Testis (tissue), 2 donors: ENCODE measurements at regions not wholly inside any gene's neighbourhood (a gene's known extent, or its start where the extent isn't known, plus 50 kb on each side); places are given as distances from the start of the nearest gene placed in this dataset.

Source experiments
- DNase-seq: peaks from one replicate; pipeline ENCODE4 v3.0.0-alpha.2; 2019
- H3K27ac ChIP-seq, 2 donors: fragments of 200-600 bp; sonication (generic); one replicate each; pipeline ENCODE4 v1.5.1; 2019
- H3K27me3 ChIP-seq: fragments of 200-600 bp; sonication (generic); one replicate; pipeline ENCODE4 v1.5.1; 2019
- H3K36me3 ChIP-seq: fragments of 200-600 bp; sonication (generic); one replicate; pipeline ENCODE4 v1.5.1; 2017; ENCODE audit warnings: low read depth; ENCODE audit errors: missing control alignments
- H3K4me1 ChIP-seq: fragments of 200-600 bp; sonication (generic); one replicate; pipeline ENCODE4 v1.5.1; 2019
- H3K4me3 ChIP-seq, 2 donors: fragments of 200-600 bp; sonication (generic); one replicate each; pipeline ENCODE4 v1.5.1; 2017 to 2019
- H3K9me3 ChIP-seq: fragments of 200-600 bp; sonication (generic); one replicate; pipeline ENCODE4 v1.5.1; 2017
- CTCF ChIP-seq, 3 experiments: fragments of 450-650 bp in 2 of 3; fragments of 200-600 bp in 1 of 3; sonication (generic) in 1 of 3; IDR thresholded peaks; one replicate each; pipeline ENCODE4 v1.5.1; 2016 to 2019; ENCODE audit warnings: antibody characterized with exemption in 3 of 3, mild to moderate bottlenecking in 2 of 3, moderate library complexity in 1 of 3
- POLR2A ChIP-seq: fragments of 450-650 bp; IDR thresholded peaks from one replicate; pipeline ENCODE4 v1.6.1; 2017; ENCODE audit warnings: antibody characterized with exemption, mild to moderate bottlenecking, moderate library complexity
- WGBS, 2 donors: methylation state at CpG; one replicate each; pipeline ENCODE4 v1.1.5; 2018; 5-methylcytosine and 5-hydroxymethylcytosine counted together
- intact Hi-C: fragments of 100-400 bp; cut with DNase I; formaldehyde crosslinking; loops from one replicate; pipeline ENCODE4 v1.15.1; 2023; ENCODE audit warnings: low total_unique reads

GRCh38 chr15:29390051-29390450 lies 120.4 kb upstream of the NSMCE3 start:
- TF ChIP-seq POLR2A (no peak), CTCF (IDR thresholded peaks at IDR 0.05) (no peak)
- H3K36me3 ChIP-seq, result no peaks in the 10 kb centered on the region
- no peak overlapping the region for H3K27ac ChIP-seq
- H3K4me1 ChIP-seq, result no peaks in the 10 kb centered on the region
- H3K4me3 ChIP-seq, result no peak overlapping the region
- WGBS, 2 donors, result 72 to 75% methylated on average over 5 to 6 of the region's 6 CpGs
- DNase-seq, result no peak
- intact Hi-C loops, result no loop called here
- no peaks in the 10 kb centered on the region for H3K27me3 ChIP-seq
- no peaks in the 10 kb centered on the region for H3K9me3 ChIP-seq

GRCh38 chr15:29386523-29386922 lies 116.9 kb upstream of the NSMCE3 start:
- 89 to 95% methylated on average over 6 of the region's 6 CpGs for WGBS, 2 donors
- no peaks in the 10 kb centered on the region for H3K4me1 ChIP-seq
- no peaks in the 10 kb centered on the region for H3K27me3 ChIP-seq
- TF ChIP-seq CTCF (IDR thresholded peaks at IDR 0.05), result no peak
- TF ChIP-seq POLR2A, result no peak
- intact Hi-C loops, result no loop called here
- DNase-seq, result no peak
- H3K4me3 ChIP-seq, result no peak overlapping the region
- H3K27ac ChIP-seq, result no peak overlapping the region
- H3K9me3 ChIP-seq, result no peaks in the 10 kb centered on the region
- no peaks in the 10 kb centered on the region for H3K36me3 ChIP-seq

- Histone ChIP-seq H3K4me1 (no peaks in the 10 kb centered on the region), H3K4me3 (no peak overlapping the region), H3K27ac (no peak overlapping the region), H3K27me3 (no peaks in the 10 kb centered on the region), H3K36me3 (no peaks in the 10 kb centered on the region), H3K9me3 (no peaks in the 10 kb centered on the region)
- no peak for DNase-seq
- intact Hi-C loops, result no loop called here
- 87 to 92% methylated on average over 4 of the region's 4 CpGs for WGBS, 2 donors
- no peak for TF ChIP-seq POLR2A
- no peak for TF ChIP-seq CTCF (IDR thresholded peaks at IDR 0.05)
Measured at GRCh38 chr15:29383367-29383766, 113.7 kb upstream of the NSMCE3 start.

GRCh38 chr15:29382862-29383261 lies 113.2 kb upstream of the NSMCE3 start:
- Histone ChIP-seq H3K27ac (no peak overlapping the region), H3K4me3 (no peak overlapping the region), H3K4me1 (no peaks in the 10 kb centered on the region), H3K36me3 (no peaks in the 10 kb centered on the region), H3K9me3 (no peaks in the 10 kb centered on the region), H3K27me3 (no peaks in the 10 kb centered on the region)
- no peak for DNase-seq
- TF ChIP-seq CTCF (IDR thresholded peaks at IDR 0.05), result no peak
- TF ChIP-seq POLR2A, result no peak
- 69 to 71% methylated on average over 8 of the region's 8 CpGs for WGBS, 2 donors
- intact Hi-C loops, result no loop called here

- H3K27ac ChIP-seq, result no peak overlapping the region
- H3K4me3 ChIP-seq, result no peak overlapping the region
- no peaks in the 10 kb centered on the region for H3K27me3 ChIP-seq
- H3K9me3 ChIP-seq, result no peaks in the 10 kb centered on the region
- intact Hi-C loops, result no loop called here
- H3K36me3 ChIP-seq, result no peaks in the 10 kb centered on the region
- TF ChIP-seq CTCF (IDR thresholded peaks at IDR 0.05), result no peak
- TF ChIP-seq POLR2A, result no peak
- whole genome bisulfite sequencing, 2 donors, result 92 to 94% methylated on average over 6 of the region's 6 CpGs
- no peaks in the 10 kb centered on the region for H3K4me1 ChIP-seq
- DNase-seq, result no peak
Measured at GRCh38 chr15:29380466-29380865, 110.8 kb upstream of the NSMCE3 start.
